ENCODE measurements at regions not wholly inside any gene's neighbourhood (a gene's known extent, or its start where the extent isn't known, plus 50 kb on each side); places are given as distances from the start of the nearest gene placed in this dataset.

DNA sequence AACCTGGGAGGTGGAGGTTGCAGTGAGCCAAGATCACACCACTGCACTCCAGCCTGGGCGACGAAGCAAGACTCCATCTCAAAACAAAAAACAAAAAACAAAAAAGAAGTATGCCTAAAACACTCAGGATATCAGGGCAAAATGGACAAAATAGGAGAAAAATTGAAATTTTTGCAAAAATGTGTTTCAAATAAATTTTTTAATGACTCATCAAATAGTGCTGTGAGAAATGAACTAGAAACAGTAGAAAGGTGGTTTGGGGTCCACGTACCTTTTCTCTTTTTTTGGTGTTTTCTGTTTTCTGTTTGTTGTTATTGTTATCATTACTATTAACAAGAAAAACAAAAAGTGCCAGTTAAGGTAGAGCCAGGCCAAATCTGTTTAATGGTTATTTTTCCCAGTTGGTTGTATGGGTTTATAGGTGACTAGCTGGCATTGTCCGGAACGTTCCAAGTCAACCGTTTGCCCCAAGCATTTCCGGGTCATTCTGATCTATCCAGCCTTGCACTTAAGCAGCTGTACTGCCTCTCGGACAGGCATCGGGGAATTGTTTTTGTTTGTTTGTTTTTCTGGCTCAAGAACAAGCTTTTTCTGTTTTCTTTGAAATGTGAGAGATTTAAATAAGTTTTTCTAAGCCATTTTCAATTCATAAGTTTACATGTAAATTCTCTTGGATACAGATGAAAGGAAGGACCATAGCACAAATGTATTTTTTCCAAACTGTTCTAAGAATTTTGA is 157.0 kb upstream of the NEBL start:
- no peak overlapping the region for H3K27ac ChIP-seq (ENCODE audit: low read depth, low read length)
- no peak overlapping the region for H3K4me3 ChIP-seq (ENCODE audit: low read length)
- Mint-ChIP-seq H3K4me1 (no peaks in the 10 kb centered on the region), H3K9me3 (peaks cover 5 to 9% (median 7%) of the 10 kb centered on the region in 5 donors), H3K36me3 (no peaks in the 10 kb centered on the region), H3K27ac (no peak overlapping the region), H3K27me3 (peaks cover 0 to 1% of the 10 kb centered on the region in 2 donors), H3K4me3 (no peak overlapping the region)
- ChIA-PET CTCF (no interaction called here), POLR2A (no interaction called here)
- no peaks in the 10 kb centered on the region for H3K9me3 ChIP-seq (ENCODE audit: low read length)
- no peak for DNase-seq
- no peaks in the 10 kb centered on the region for H3K4me1 ChIP-seq (ENCODE audit: insufficient read depth, low read length)
- H3K27me3 ChIP-seq (ENCODE audit: insufficient read depth, low read length, poor library complexity, severe bottlenecking) = no peaks in the 10 kb centered on the region
- no peaks in the 10 kb centered on the region for H3K36me3 ChIP-seq (ENCODE audit: insufficient read depth, low read length)

DNA sequence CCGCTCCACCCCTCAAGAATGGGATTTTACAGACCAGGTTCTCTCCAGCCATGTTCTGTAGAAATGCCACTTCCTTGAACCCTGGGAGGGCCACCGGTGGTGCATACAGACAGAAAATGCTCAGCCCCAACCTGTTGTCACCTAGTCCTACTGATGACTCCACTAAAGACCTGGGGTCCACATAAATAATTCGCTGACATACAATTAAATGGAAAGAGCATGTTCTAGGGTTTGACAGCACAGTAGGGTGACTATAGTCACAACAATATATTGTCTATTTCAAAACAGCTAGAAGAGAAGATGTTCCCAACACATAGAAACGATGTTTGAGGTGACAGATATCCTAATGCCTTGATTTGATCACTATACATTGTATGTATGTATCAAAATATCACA is 155.6 kb upstream of the NEBL start:
- Histone ChIP-seq H3K9me3 (ENCODE audit: low read length) (no peaks in the 10 kb centered on the region), H3K4me3 (ENCODE audit: low read length) (no peak overlapping the region), H3K4me1 (ENCODE audit: insufficient read depth, low read length) (no peaks in the 10 kb centered on the region), H3K27me3 (ENCODE audit: insufficient read depth, low read length, poor library complexity, severe bottlenecking) (no peaks in the 10 kb centered on the region), H3K27ac (ENCODE audit: low read depth, low read length) (no peak overlapping the region), H3K36me3 (ENCODE audit: insufficient read depth, low read length) (no peaks in the 10 kb centered on the region)
- ChIA-PET POLR2A (no interaction called here), CTCF (no interaction called here)
- Mint-ChIP-seq H3K4me1 (no peaks in the 10 kb centered on the region), H3K27ac (no peak overlapping the region), H3K4me3 (no peak overlapping the region), H3K36me3 (no peaks in the 10 kb centered on the region), H3K9me3 (peaks cover 2 to 7% (median 4%) of the 10 kb centered on the region in 5 donors), H3K27me3 (peaks cover 0 to 1% of the 10 kb centered on the region in 2 donors)
- DNase-seq = no peak

DNA sequence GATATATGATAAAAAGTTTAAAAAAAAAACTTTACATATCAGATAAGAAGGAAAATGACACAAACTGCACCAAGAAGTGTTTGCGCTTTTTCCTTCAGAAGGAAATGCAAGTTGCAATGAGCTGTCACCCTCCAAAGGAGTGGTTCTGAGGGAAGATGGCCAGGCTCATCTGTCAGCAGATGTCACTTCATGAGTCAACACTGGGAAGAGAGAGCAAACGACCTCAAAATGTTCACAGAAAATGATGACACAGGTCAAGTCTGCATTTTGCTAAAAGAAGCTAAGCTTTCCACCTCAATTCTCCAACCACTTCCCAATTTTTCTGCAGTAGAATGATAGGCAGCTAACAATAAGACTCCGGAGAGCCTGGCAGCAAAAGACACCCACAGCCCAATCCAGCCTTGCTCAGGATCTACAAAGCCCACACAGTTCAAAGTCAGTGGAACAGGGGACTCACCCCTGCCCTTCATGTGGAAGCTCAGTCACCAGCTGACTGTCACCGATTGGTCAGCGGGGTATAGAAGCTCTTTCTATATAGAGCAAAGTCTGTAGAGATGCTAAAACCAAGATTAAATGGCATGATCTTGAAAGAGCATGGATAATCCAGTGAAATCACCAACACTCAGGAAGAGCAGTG is 155.1 kb upstream of the NEBL start:
- no peak overlapping the region for H3K27ac ChIP-seq (ENCODE audit: low read depth, low read length)
- no peaks in the 10 kb centered on the region for H3K4me1 Mint-ChIP-seq
- DNase-seq = no peak
- no peak overlapping the region for H3K27ac Mint-ChIP-seq
- CTCF ChIA-PET = no interaction called here
- no peaks in the 10 kb centered on the region for H3K9me3 ChIP-seq (ENCODE audit: low read length)
- peaks cover 2 to 7% (median 4%) of the 10 kb centered on the region in 5 donors for H3K9me3 Mint-ChIP-seq
- H3K36me3 ChIP-seq (ENCODE audit: insufficient read depth, low read length) = no peaks in the 10 kb centered on the region
- no peaks in the 10 kb centered on the region for H3K36me3 Mint-ChIP-seq
- no peaks in the 10 kb centered on the region for H3K4me1 ChIP-seq (ENCODE audit: insufficient read depth, low read length)
- no peak overlapping the region for H3K4me3 ChIP-seq (ENCODE audit: low read length)
- H3K27me3 Mint-ChIP-seq = peaks cover 0 to 1% of the 10 kb centered on the region in 2 donors
- no peak overlapping the region for H3K4me3 Mint-ChIP-seq
- H3K27me3 ChIP-seq (ENCODE audit: insufficient read depth, low read length, poor library complexity, severe bottlenecking) = no peaks in the 10 kb centered on the region
- POLR2A ChIA-PET = no interaction called here

DNA sequence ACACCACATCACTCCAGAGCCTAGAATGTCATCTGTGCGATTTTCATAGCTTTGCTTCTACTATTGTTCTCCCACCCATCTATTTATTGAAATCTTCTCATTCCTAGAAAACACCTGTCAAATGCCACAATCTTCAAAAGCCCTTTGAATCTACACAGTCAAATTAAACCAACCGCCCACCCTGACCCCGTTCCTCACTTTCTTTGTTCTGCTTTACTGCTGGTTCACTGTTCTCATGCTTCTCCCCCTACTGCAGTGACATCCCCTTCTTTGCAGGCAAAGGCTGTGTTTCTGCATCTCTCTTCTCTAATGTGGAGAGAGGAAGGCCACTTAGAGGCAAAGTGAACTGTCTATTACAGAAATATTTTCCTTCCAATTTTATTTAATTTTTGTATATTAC is 152.4 kb upstream of the NEBL start:
- Histone ChIP-seq H3K36me3 (ENCODE audit: insufficient read depth, low read length) (no peaks in the 10 kb centered on the region), H3K4me3 (ENCODE audit: low read length) (no peak overlapping the region), H3K9me3 (ENCODE audit: low read length) (no peaks in the 10 kb centered on the region), H3K27me3 (ENCODE audit: insufficient read depth, low read length, poor library complexity, severe bottlenecking) (no peaks in the 10 kb centered on the region), H3K27ac (ENCODE audit: low read depth, low read length) (no peak overlapping the region), H3K4me1 (ENCODE audit: insufficient read depth, low read length) (no peaks in the 10 kb centered on the region)
- Mint-ChIP-seq H3K4me3 (no peak overlapping the region), H3K4me1 (no peaks in the 10 kb centered on the region), H3K27me3 (no peaks in the 10 kb centered on the region), H3K9me3 (peaks cover 0 to 12% (median 4%) of the 10 kb centered on the region in 5 donors), H3K36me3 (peaks cover 0 to 2% (median 0%) of the 10 kb centered on the region in 3 donors), H3K27ac (no peak overlapping the region)
- ChIA-PET CTCF (no interaction called here), POLR2A (no interaction called here)
- DNase-seq = no peak

DNA sequence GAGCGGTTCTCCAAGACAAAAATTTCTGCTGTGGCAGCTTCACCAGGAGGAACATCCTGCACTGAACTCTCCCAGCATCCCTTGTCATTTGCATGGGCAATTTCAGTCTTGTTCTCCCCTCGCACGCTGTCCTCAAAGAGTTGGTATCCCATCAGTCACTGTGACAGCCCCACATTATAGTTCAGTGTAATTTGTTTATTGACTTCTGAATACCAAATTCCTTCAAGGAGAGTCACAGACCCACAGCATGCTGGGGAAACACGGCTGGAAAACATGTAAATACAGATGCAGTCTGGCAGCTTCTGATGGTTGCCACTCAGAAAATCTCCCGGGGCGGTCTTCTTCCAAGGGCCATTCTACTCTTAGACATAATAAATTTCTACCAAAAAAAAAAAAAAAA is 151.0 kb upstream of the NEBL start:
- peaks cover 0 to 3% (median 0%) of the 10 kb centered on the region in 3 donors for H3K36me3 Mint-ChIP-seq
- no peaks in the 10 kb centered on the region for H3K27me3 ChIP-seq (ENCODE audit: insufficient read depth, low read length, poor library complexity, severe bottlenecking)
- ChIA-PET CTCF (no interaction called here), POLR2A (no interaction called here)
- H3K9me3 Mint-ChIP-seq = peaks cover 0 to 12% (median 4%) of the 10 kb centered on the region in 5 donors
- no peak overlapping the region for H3K27ac ChIP-seq (ENCODE audit: low read depth, low read length)
- H3K4me1 ChIP-seq (ENCODE audit: insufficient read depth, low read length) = no peaks in the 10 kb centered on the region
- DNase-seq = no peak
- H3K9me3 ChIP-seq (ENCODE audit: low read length) = no peaks in the 10 kb centered on the region
- H3K4me3 ChIP-seq (ENCODE audit: low read length) = no peak overlapping the region
- H3K27me3 Mint-ChIP-seq = no peaks in the 10 kb centered on the region
- no peak overlapping the region for H3K4me3 Mint-ChIP-seq
- H3K27ac Mint-ChIP-seq = no peak overlapping the region
- no peaks in the 10 kb centered on the region for H3K4me1 Mint-ChIP-seq
- no peaks in the 10 kb centered on the region for H3K36me3 ChIP-seq (ENCODE audit: insufficient read depth, low read length)

DNA sequence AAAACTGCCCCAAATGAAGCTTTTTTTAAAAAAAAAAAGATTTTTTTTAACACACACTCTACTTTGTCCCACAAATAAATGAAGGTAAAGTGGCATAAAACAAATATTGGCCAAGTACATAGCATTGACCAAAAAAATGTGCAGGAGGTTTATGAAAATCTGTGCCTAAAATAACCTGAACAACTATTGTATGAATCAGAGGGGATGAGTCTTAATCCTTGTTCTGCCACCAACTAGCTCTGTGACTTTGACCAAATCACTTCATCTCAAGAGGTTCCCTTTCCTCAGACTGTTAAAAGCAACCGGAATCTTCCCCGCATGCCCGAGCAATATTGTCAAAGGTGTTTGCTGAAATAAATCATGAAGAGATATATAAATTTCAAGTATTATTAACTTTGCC is 150.4 kb upstream of the NEBL start:
- H3K4me3 Mint-ChIP-seq = no peak overlapping the region
- H3K9me3 Mint-ChIP-seq = peaks cover 0 to 12% (median 4%) of the 10 kb centered on the region in 5 donors
- DNase-seq = no peak
- H3K36me3 Mint-ChIP-seq = peaks cover 0 to 3% (median 0%) of the 10 kb centered on the region in 3 donors
- Histone ChIP-seq H3K4me3 (ENCODE audit: low read length) (no peak overlapping the region), H3K27ac (ENCODE audit: low read depth, low read length) (no peak overlapping the region), H3K36me3 (ENCODE audit: insufficient read depth, low read length) (no peaks in the 10 kb centered on the region), H3K9me3 (ENCODE audit: low read length) (no peaks in the 10 kb centered on the region), H3K4me1 (ENCODE audit: insufficient read depth, low read length) (no peaks in the 10 kb centered on the region), H3K27me3 (ENCODE audit: insufficient read depth, low read length, poor library complexity, severe bottlenecking) (no peaks in the 10 kb centered on the region)
- H3K27me3 Mint-ChIP-seq = no peaks in the 10 kb centered on the region
- H3K27ac Mint-ChIP-seq = no peak overlapping the region
- ChIA-PET POLR2A (no interaction called here), CTCF (no interaction called here)
- H3K4me1 Mint-ChIP-seq = no peaks in the 10 kb centered on the region

DNA sequence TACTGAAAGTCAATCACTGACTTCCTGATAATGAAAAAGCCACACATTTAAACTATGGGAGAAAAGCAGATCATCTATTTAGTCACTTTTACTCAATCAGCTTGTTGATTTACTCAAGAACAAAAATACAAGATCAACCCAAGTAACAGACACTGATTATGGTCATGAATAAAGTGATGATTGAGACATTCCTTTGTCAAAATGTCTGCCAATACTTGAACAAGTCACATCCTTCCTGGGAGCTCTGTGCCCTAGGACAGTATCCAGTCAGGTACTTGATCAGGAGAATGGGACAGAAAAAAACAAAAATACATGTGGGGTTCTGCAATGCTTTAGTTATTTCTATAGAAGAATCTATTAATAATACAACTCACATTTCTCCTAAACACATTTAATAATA is 150.0 kb upstream of the NEBL start:
- H3K27me3 Mint-ChIP-seq = no peaks in the 10 kb centered on the region
- H3K27me3 ChIP-seq (ENCODE audit: insufficient read depth, low read length, poor library complexity, severe bottlenecking) = no peaks in the 10 kb centered on the region
- peaks cover 0 to 3% (median 0%) of the 10 kb centered on the region in 3 donors for H3K36me3 Mint-ChIP-seq
- peaks cover 0 to 12% (median 4%) of the 10 kb centered on the region in 5 donors for H3K9me3 Mint-ChIP-seq
- H3K4me3 ChIP-seq (ENCODE audit: low read length) = no peak overlapping the region
- no peaks in the 10 kb centered on the region for H3K36me3 ChIP-seq (ENCODE audit: insufficient read depth, low read length)
- ChIA-PET POLR2A (no interaction called here), CTCF (no interaction called here)
- no peak overlapping the region for H3K27ac Mint-ChIP-seq
- H3K27ac ChIP-seq (ENCODE audit: low read depth, low read length) = no peak overlapping the region
- no peaks in the 10 kb centered on the region for H3K4me1 Mint-ChIP-seq
- H3K9me3 ChIP-seq (ENCODE audit: low read length) = no peaks in the 10 kb centered on the region
- DNase-seq = no peak
- no peak overlapping the region for H3K4me3 Mint-ChIP-seq
- no peaks in the 10 kb centered on the region for H3K4me1 ChIP-seq (ENCODE audit: insufficient read depth, low read length)

DNA sequence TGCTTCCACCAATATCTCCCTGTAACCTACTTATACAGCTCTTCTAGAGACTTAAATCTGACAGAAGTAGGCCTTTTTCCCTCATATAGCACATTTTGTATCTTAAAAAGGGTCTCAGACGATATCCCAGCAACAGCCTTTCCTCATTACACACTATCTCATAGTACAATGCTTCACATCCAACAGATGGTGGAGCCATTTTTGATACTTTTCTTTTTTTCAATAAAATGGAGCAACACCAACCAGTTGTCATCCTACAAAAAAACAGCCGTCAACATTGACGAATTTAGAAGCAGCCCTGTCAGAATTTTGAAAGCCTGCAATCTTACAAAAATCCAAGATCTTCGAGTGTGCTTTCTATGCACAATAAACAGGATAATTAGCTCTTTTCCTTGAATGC is 145.9 kb upstream of the NEBL start:
- ChIA-PET CTCF (no interaction called here), POLR2A (no interaction called here)
- Mint-ChIP-seq H3K9me3 (peaks cover 0 to 10% (median 5%) of the 10 kb centered on the region in 5 donors), H3K4me1 (no peaks in the 10 kb centered on the region), H3K4me3 (no peak overlapping the region), H3K27me3 (no peaks in the 10 kb centered on the region), H3K36me3 (peaks cover 0 to 3% (median 0%) of the 10 kb centered on the region in 3 donors), H3K27ac (no peak overlapping the region)
- no peaks in the 10 kb centered on the region for H3K36me3 ChIP-seq (ENCODE audit: insufficient read depth, low read length)
- no peak for DNase-seq
- H3K4me3 ChIP-seq (ENCODE audit: low read length) = no peak overlapping the region
- H3K9me3 ChIP-seq (ENCODE audit: low read length) = no peaks in the 10 kb centered on the region
- no peaks in the 10 kb centered on the region for H3K27me3 ChIP-seq (ENCODE audit: insufficient read depth, low read length, poor library complexity, severe bottlenecking)
- H3K27ac ChIP-seq (ENCODE audit: low read depth, low read length) = no peak overlapping the region
- no peaks in the 10 kb centered on the region for H3K4me1 ChIP-seq (ENCODE audit: insufficient read depth, low read length)

Measured in CD8-positive, alpha-beta memory T cell (primary cell).